RWPE2 (cell line): ENCODE measurements at regions not wholly inside any gene's neighbourhood (a gene's known extent, or its start where the extent isn't known, plus 50 kb on each side); places are given as distances from the start of the nearest gene placed in this dataset.
"Not testable (repeated sequence)": the region's sequence is repeated elsewhere in the genome, so short reads cannot be mapped to it uniquely, and the experiment has no call there.

Source experiments
- ATAC-seq: fragments of 200-7000 bp; cut with Tn5 transposase; 3 replicates; pipeline ENCODE4 v1.9.1; 2021; ENCODE audit warnings: low read depth
- DNase-seq: peaks from one replicate; pipeline ENCODE4 v3.0.0-alpha.2; 2020; ENCODE audit warnings: low spot score
- H3K27ac ChIP-seq: fragments of 450-650 bp; 2 replicates; pipeline ENCODE4 v1.5.1; 2017; ENCODE audit warnings: mild to moderate bottlenecking; ENCODE audit not compliant: poor library complexity, severe bottlenecking
- H3K27me3 ChIP-seq: fragments of 250-450 bp; sonication (Bioruptor Pico); 2 replicates; pipeline ENCODE4 v1.5.1; 2021; ENCODE audit warnings: mild to moderate bottlenecking, moderate library complexity; ENCODE audit not compliant: insufficient read depth, poor library complexity, severe bottlenecking
- H3K36me3 ChIP-seq: fragments of 250-450 bp; sonication (Bioruptor Pico); 2 replicates; pipeline ENCODE4 v1.5.1; 2020; ENCODE audit warnings: low read depth, mild to moderate bottlenecking, moderate library complexity
- H3K4me1 ChIP-seq: fragments of 250-450 bp; sonication (Bioruptor Pico); 2 replicates; pipeline ENCODE4 v1.5.1; 2021; ENCODE audit warnings: mild to moderate bottlenecking, moderate library complexity; ENCODE audit not compliant: insufficient read depth, poor library complexity, severe bottlenecking
- H3K4me3 ChIP-seq: fragments of 250-450 bp; sonication (Bioruptor Pico); 2 replicates; pipeline ENCODE4 v1.5.1; 2021; ENCODE audit warnings: mild to moderate bottlenecking, moderate library complexity; ENCODE audit not compliant: severe bottlenecking
- H3K9me3 ChIP-seq: fragments of 250-450 bp; sonication (Bioruptor Pico); 2 replicates; pipeline ENCODE4 v1.5.1; 2021; ENCODE audit warnings: mild to moderate bottlenecking, moderate library complexity; ENCODE audit not compliant: severe bottlenecking
- CTCF ChIP-seq: fragments of 450-650 bp; IDR thresholded peaks from one replicate; pipeline ENCODE4 v1.5.1; 2017; ENCODE audit warnings: mild to moderate bottlenecking, moderate library complexity; ENCODE audit not compliant: poor library complexity, severe bottlenecking

DNA sequence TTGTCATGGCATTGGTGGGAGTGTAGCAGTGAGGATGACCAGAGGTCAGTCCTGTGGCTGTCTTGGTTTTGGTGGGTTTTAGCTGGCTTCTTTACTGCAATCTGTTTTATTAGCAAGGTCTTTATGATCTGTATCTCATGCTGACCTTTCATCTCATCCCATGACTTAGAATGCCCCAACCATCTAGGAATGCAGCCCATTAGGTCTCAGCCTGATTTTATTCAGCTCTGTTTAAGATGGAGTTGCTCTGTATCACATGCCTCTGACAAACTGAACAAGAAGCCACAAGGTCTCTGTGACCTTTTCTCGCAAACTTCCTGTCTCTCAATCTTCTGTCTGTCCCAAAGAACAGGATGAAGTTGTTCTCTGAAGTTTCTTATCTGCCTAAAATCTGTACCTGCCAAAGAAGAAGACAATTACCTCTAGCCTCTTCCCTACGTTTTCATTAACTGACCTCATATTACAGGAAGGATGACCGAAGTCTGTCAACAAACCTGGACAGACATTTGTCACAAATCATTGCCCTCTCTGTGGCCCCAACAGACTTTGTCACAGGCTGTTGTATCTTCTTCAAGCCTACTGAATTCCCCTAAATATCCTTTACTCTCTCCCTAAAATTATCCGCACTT is 284.2 kb upstream of the SEMA6A start:
- Histone ChIP-seq H3K36me3 (no peaks in the 10 kb centered on the region), H3K4me1 (no peaks in the 10 kb centered on the region), H3K9me3 (no peaks in the 10 kb centered on the region), H3K27ac (no peak overlapping the region), H3K4me3 (no peak overlapping the region), H3K27me3 (peaks cover 5% of the 10 kb centered on the region)
- DNase-seq (no peak), ATAC-seq (no peak)
- no peak for TF ChIP-seq CTCF

GRCh38 chr5:116858020-116858419 is 283.4 kb upstream of the SEMA6A start:
- not testable (repeated sequence) for DNase-seq, H3K27me3 ChIP-seq, H3K4me1 ChIP-seq, H3K27ac ChIP-seq, ATAC-seq, H3K9me3 ChIP-seq, H3K36me3 ChIP-seq, H3K4me3 ChIP-seq

- DNase-seq (no peak), ATAC-seq (no peak)
- no peak overlapping the region for H3K4me3 ChIP-seq
- no peaks in the 10 kb centered on the region for H3K36me3 ChIP-seq
- H3K4me1 ChIP-seq, result no peaks in the 10 kb centered on the region
- no peaks in the 10 kb centered on the region for H3K9me3 ChIP-seq
- H3K27me3 ChIP-seq, result no peaks in the 10 kb centered on the region
- no peak overlapping the region for H3K27ac ChIP-seq
- no peak for TF ChIP-seq CTCF
These were observed 281.6 kb upstream of the SEMA6A start for GRCh38 chr5:116856271-116856670.

- no peak overlapping the region for H3K27ac ChIP-seq
- DNase-seq (no peak), ATAC-seq (no peak)
- no peaks in the 10 kb centered on the region for H3K27me3 ChIP-seq
- H3K9me3 ChIP-seq, result no peaks in the 10 kb centered on the region
- no peaks in the 10 kb centered on the region for H3K36me3 ChIP-seq
- no peaks in the 10 kb centered on the region for H3K4me1 ChIP-seq
- no peak for TF ChIP-seq CTCF
- no peak overlapping the region for H3K4me3 ChIP-seq
These were observed 279.4 kb upstream of the SEMA6A start for GRCh38 chr5:116853992-116854391.

GRCh38 chr5:116848954-116849581 is 274.4 kb upstream of the SEMA6A start:
- TF ChIP-seq CTCF, result no peak
- ATAC-seq (no peak), DNase-seq (no peak)
- H3K4me1 ChIP-seq, result no peaks in the 10 kb centered on the region
- no peak overlapping the region for H3K27ac ChIP-seq
- H3K36me3 ChIP-seq, result no peaks in the 10 kb centered on the region
- no peaks in the 10 kb centered on the region for H3K9me3 ChIP-seq
- peaks cover 3% of the 10 kb centered on the region for H3K27me3 ChIP-seq
- no peak overlapping the region for H3K4me3 ChIP-seq
